ENCODE measurements at regions not wholly inside any gene's neighbourhood (a gene's known extent, or its start where the extent isn't known, plus 50 kb on each side); places are given as distances from the start of the nearest gene placed in this dataset.

GRCh38 chr2:167863377-167863776, 384.0 kb downstream of the STK39 start:
- TF ChIP-seq CTCF (IDR thresholded peaks at IDR 0.05; ENCODE audit: low read depth, low read length) (no peak), EZH2phosphoT487 (IDR thresholded peaks at IDR 0.05; ENCODE audit: low read depth) (no peak)

Measured in OCI-LY3 (cell line).